Activated T-cell treated with anti-CD3 and anti-CD28 coated beads for 1 hour (primary cell): ENCODE measurements at regions not wholly inside any gene's neighbourhood (a gene's known extent, or its start where the extent isn't known, plus 50 kb on each side); places are given as distances from the start of the nearest gene placed in this dataset.

Experiments used
- DNase-seq: peaks from one replicate; pipeline ENCODE4 v3.0.0-alpha.2; 2020; ENCODE audit warnings: low read depth

- no peak for DNase-seq
These were observed 171.1 kb downstream of the ZFP36L2 start for GRCh38 chr2:43055086-43055912.

GRCh38 chr2:43054367-43054766 lies 172.0 kb downstream of the ZFP36L2 start:
- DNase-seq: no peak

- DNase-seq: no peak
These were observed 173.5 kb downstream of the ZFP36L2 start for GRCh38 chr2:43052944-43053306.

DNA sequence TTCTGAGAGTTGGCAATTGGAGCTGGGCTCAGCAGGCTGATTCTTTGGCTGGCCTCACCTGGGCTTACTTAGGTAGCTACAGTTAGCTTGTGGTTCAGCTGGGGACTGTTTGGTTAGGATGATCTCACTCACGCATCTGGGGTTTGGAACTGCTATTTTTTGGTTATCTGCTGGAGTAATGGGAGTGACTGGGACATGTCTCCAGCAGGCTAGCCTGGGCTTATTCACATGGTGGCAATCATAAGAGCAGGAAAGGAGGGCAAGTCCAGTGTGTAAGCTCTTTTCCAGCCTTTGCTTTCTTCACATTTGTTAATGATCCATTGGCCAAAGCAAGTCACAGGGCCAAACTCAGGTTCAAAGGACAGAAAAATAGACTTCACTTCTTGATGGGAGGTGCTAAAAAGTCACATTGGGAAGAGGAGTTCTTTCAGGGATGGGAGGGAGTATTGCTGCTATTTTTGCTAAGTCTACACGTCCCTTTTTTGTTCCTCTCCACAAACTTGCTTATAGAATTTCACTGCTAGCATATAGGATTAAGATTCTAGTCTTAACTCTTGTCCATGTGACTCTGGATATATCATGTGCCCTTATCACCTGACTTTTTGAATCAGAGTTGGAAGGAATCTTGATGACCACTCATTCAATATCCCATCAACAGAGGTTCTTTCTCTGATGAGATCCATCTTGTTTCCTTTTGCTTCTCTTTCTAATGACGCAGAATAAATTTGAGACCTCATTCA lies 174.0 kb downstream of the ZFP36L2 start:
- no peak for DNase-seq

DNA sequence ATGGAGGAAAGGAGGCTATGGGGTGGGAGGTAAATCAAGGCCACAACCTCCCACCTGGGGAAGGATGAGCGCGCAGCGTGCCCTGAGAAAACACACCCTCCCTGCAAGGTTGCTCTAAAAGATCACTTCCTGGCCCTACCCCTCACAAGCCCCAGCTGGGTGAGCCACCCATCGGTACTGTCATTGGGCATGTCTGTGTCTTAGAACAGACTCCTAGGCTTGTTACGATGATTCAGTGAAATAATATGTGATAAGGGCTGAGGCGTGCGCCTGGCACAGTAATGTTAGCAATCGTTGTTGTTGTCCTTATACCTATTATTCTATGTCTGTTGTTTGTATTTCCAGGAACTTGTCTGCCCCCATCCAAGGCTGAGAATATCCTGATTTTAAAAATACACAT lies 175.1 kb downstream of the ZFP36L2 start:
- DNase-seq: peak; percentile 20

- DNase-seq: no peak
These were observed 175.5 kb downstream of the ZFP36L2 start for GRCh38 chr2:43050866-43051265.

- no peak for DNase-seq
These were observed 176.3 kb downstream of the ZFP36L2 start for GRCh38 chr2:43049836-43050801.

- DNase-seq: no peak
These were observed 179.1 kb downstream of the ZFP36L2 start for GRCh38 chr2:43047187-43047780.

DNA sequence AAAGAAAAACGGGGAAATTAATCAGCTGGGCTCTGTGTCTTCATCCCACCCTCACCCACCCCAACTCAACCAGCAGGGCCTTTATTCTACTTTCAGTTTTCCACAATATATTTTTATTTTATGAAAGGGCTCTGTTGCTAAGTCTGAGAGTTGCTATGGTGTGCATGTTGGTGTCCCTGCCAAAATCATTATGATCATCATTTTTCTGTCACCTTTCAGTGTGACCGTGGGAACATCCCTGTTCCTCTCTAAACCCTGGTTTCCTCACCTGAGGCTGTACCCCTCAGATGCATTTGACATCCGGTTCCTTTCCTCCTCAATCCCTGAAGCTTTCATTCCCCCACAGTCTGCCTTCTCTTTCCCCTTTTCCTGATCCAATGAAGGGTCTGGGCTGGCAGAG lies 180.5 kb downstream of the ZFP36L2 start:
- no peak for DNase-seq

DNA sequence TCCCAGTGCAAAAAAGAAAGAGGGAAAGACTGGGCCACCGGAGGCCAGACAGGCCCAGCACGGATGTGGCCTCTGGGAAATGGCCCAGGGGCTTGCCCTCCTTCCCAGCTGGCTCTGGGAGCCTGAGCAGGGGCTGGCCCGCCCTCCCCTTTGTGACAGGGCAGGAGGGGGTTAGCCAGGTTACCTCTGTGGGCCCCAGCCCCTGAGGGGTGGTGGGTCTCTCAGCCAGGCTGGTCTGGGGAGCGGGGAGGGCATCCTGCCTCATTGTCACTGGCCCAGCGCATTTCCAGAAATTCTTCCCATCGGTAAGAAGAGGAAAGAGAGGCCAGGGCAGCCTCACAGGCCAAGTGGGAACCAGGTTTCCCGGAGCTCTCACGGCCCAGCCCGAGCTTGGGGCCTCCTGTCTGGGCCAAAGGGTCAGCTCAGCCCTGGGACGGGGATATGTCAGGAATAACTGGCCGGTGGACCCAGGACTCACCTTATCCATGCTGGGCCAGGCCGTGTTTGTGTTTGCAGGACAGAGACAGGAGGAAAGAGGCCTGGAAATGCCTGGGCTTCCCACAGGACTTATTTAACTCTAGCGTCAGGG lies 182.2 kb downstream of the ZFP36L2 start:
- no peak for DNase-seq

GRCh38 chr2:43043553-43043870 lies 182.9 kb downstream of the ZFP36L2 start:
- no peak for DNase-seq

DNA sequence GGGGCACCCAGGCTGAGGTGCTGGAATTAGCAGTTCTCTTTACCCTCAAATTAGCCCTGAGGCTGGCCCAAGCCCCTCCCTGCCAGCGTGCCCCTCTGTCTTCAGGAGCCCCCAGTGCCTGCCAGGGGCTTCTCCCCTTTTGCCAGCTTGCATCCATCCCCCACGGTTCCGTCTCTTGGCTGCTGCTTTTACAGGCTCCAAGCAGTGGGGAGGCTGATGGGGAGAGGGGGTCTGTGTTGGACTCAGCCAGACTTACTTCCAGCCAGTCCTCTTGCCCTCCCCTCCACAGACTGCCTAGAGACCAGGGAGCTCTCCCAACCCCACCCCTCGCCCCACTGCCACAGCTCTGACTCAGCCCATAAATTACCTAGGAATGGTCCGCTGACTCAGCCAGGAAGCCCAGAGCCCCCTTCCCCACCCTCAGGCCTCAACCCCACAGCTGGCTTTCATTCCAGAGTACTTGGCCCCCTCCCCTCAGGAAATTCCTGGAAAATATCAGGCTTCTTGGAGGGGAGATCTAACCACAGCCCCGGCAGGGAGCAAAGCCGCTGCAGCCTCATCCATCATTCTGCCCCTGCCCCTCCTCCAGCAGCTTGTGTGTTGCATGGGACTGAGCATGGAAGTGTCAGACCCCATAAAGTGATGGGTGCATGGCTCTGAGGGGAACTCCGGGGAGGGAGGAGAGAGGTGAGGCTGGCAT lies 184.6 kb downstream of the ZFP36L2 start:
- no peak for DNase-seq

- DNase-seq: no peak
These were observed 185.2 kb downstream of the ZFP36L2 start for GRCh38 chr2:43041173-43041591.

GRCh38 chr2:43040084-43040854 lies 186.1 kb downstream of the ZFP36L2 start:
- DNase-seq: no peak

DNA sequence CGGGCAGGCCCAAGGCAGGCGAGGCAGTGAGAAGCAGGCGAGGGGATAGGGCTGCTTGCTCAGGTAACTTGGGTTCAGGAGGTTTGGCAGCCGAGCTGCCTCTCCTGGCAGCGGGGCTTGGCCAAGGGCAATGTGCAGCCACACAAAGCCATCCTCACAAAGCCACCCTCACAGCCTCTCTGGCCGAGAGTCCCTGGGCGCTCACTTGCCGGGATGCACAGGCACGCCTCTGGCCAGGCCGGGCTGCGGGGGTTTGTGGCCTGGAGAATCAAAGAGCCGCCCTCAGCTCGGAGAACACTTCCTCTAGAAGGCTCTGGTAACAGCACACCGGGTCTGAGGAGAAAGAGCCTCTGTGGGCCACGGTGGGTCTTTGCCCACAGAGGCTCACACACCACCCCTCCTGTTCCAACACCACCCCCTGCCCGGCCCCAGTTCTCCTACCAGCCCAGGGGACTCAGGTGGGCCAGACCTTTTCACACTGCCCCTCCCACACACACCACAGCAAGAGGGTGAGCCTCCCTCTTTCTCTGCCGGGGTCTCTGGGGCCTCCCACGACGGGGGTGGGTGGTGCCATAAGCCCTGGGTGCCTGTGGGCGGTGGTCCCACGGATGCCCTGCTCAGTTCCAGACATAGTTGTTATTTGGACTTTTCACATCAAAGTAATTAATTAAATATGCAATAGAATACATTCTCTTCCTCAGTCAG lies 186.9 kb downstream of the ZFP36L2 start:
- DNase-seq: no peak

DNA sequence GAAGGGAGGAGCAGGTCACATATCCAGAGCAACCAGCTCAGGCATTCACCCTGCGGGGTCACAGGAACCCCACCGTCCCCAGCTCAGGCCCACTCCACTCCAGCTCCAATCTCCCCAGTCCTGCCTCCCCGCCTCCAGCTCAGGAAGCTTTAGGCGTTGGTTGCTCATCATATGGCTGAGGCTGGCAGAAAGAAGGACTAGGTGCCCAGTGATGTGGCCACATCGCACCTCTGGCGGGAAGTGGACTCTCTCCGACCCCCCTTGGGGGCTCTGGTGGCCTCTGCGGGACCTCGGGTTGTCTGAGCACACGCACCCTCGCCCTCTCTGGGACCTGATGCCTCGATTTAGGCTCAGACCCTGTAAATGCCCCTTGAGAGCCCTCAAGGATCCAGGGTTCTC lies 187.7 kb downstream of the ZFP36L2 start:
- no peak for DNase-seq

GRCh38 chr2:43038034-43038695 lies 188.2 kb downstream of the ZFP36L2 start:
- DNase-seq: no peak

- DNase-seq: no peak
These were observed 190.5 kb downstream of the ZFP36L2 start for GRCh38 chr2:43035922-43036321.

- DNase-seq: no peak
These were observed 191.5 kb downstream of the ZFP36L2 start for GRCh38 chr2:43034921-43035320.
